Kidney (tissue), 13 donors: ENCODE measurements at regions not wholly inside any gene's neighbourhood (a gene's known extent, or its start where the extent isn't known, plus 50 kb on each side); places are given as distances from the start of the nearest gene placed in this dataset.

ENCODE experiments used
- DNase-seq, 5 donors: peaks; one replicate each; pipeline ENCODE4 v3.0.0-alpha.2; 2013 to 2020
- FAIRE-seq: peaks from 2 replicates; lab custom pipeline; 2012; peaks lifted over from hg19 to GRCh38; lab: Jason Lieb, UNC
- H3K27ac ChIP-seq, 2 donors: one replicate each; pipeline ENCODE4 v1.7.0; 2013; ENCODE audit warnings: low read depth in 2 of 2, low read length in 2 of 2, inconsistent platforms in 1 of 2
- H3K27me3 ChIP-seq: one replicate; pipeline ENCODE4 v1.7.1; 2013; ENCODE audit warnings: low read length, inconsistent platforms; ENCODE audit not compliant: control insufficient read depth, insufficient read depth
- H3K36me3 ChIP-seq, 3 donors: one replicate each; pipeline versions ENCODE4 v1.7.0 to v1.7.1; 2013; ENCODE audit warnings: low read length in 3 of 3, control low read depth in 1 of 3, inconsistent platforms in 1 of 3; ENCODE audit not compliant: insufficient read depth in 3 of 3, control insufficient read depth in 2 of 3
- H3K4me1 ChIP-seq, 3 donors: one replicate each; pipeline versions ENCODE4 v1.7.0 to v1.7.1; 2013; ENCODE audit warnings: low read length in 3 of 3, inconsistent platforms in 1 of 3, low read depth in 1 of 3; ENCODE audit not compliant: control insufficient read depth in 2 of 3, insufficient read depth in 2 of 3
- H3K4me3 ChIP-seq, 3 donors: one replicate each; pipeline versions ENCODE4 v1.7.0 to v1.8.1; 2013; ENCODE audit warnings: low read length in 3 of 3, control low read depth in 1 of 3, inconsistent platforms in 1 of 3
- H3K9ac ChIP-seq, 3 donors: one replicate each; pipeline versions ENCODE4 v1.7.0 to v1.7.1; 2013; ENCODE audit warnings: low read length in 3 of 3, control low read depth in 1 of 3, inconsistent platforms in 1 of 3
- H3K9me3 ChIP-seq, 3 donors: one replicate each; pipeline versions ENCODE4 v1.7.0 to v1.7.1; 2013; ENCODE audit warnings: low read length in 3 of 3, control low read depth in 1 of 3, inconsistent platforms in 1 of 3; ENCODE audit not compliant: control insufficient read depth in 2 of 3, insufficient read depth in 1 of 3
- CTCF ChIP-seq: IDR thresholded peaks from 3 replicates; pipeline ENCODE4 v1.5.1; 2012; ENCODE audit warnings: mild to moderate bottlenecking, moderate library complexity, borderline replicate concordance; ENCODE audit not compliant: insufficient read depth; ENCODE audit errors: extremely low read depth
- intact Hi-C: fragments of 100-400 bp; cut with DNase I; formaldehyde crosslinking; loops from one replicate; pipeline ENCODE4 v1.11.1; 2022
- donor health status: control.
- donor health status: control.
- donor health status: control.
- donor health status: control.
- donor health status: control.
- donor health status: DM: yes; HTN: yes; CAD: no.
- donor health status: Normal renal cell carcinoma (clear cell type).

DNA sequence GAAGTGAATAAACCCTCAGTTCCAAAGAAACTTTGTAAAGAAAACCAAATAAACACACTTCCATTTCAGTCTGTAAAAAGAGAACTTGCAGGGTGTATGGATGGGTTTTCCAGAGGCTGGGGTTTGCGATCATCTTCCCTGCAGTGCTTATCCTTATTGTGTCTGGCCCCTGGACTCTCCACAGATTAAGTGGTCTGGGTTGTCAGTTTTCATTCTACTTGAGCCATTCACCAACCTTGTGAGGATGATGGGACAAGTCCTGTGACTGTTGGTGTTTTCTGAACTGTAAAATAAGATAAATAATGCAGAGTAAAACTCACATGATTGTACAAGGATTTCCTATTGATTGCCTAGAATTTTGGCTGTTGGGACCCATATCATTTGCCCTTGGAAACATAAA lies 166.1 kb upstream of the MOCS2 start:
- Histone ChIP-seq H3K27me3 (no peaks in the 10 kb centered on the region), H3K9me3 (peaks cover 0 to 2% (median 0%) of the 10 kb centered on the region in 3 donors), H3K9ac (no peak overlapping the region), H3K27ac (no peak overlapping the region), H3K36me3 (no peaks in the 10 kb centered on the region), H3K4me3 (no peak overlapping the region), H3K4me1 (no peaks in the 10 kb centered on the region)
- no peak for TF ChIP-seq CTCF
- DNase-seq (no peak), FAIRE-seq (no peak)
- intact Hi-C loops: no loop called here

GRCh38 chr5:53276825-53277224 lies 167.3 kb upstream of the MOCS2 start:
- intact Hi-C loops: no loop called here
- no peak for TF ChIP-seq CTCF
- no peak overlapping the region for H3K4me3 ChIP-seq
- peaks cover 0 to 2% (median 0%) of the 10 kb centered on the region in 3 donors for H3K9me3 ChIP-seq
- FAIRE-seq: no peak
- H3K27me3 ChIP-seq: no peaks in the 10 kb centered on the region
- no peak overlapping the region for H3K27ac ChIP-seq
- no peaks in the 10 kb centered on the region for H3K36me3 ChIP-seq
- H3K4me1 ChIP-seq: no peaks in the 10 kb centered on the region
- DNase-seq: no peak
- no peak overlapping the region for H3K9ac ChIP-seq

- DNase-seq: no peak
- intact Hi-C loops: no loop called here
- H3K36me3 ChIP-seq: no peaks in the 10 kb centered on the region
- H3K4me1 ChIP-seq: no peaks in the 10 kb centered on the region
- no peaks in the 10 kb centered on the region for H3K27me3 ChIP-seq
- no peak overlapping the region for H3K27ac ChIP-seq
- peaks cover 0 to 2% (median 0%) of the 10 kb centered on the region in 3 donors for H3K9me3 ChIP-seq
- no peak overlapping the region for H3K4me3 ChIP-seq
- FAIRE-seq: no peak
- no peak for TF ChIP-seq CTCF
- no peak overlapping the region for H3K9ac ChIP-seq
These were observed 167.9 kb upstream of the MOCS2 start for GRCh38 chr5:53277491-53277890.

GRCh38 chr5:53287573-53287972 lies 178.0 kb upstream of the MOCS2 start:
- intact Hi-C loops: no loop called here
- no peaks in the 10 kb centered on the region for H3K36me3 ChIP-seq
- H3K9ac ChIP-seq: no peak overlapping the region
- H3K4me3 ChIP-seq: no peak overlapping the region
- H3K27ac ChIP-seq: no peak overlapping the region
- no peaks in the 10 kb centered on the region for H3K4me1 ChIP-seq
- FAIRE-seq (no peak), DNase-seq (no peak)
- TF ChIP-seq CTCF: no peak
- peaks cover 0 to 3% (median 0%) of the 10 kb centered on the region in 3 donors for H3K9me3 ChIP-seq
- H3K27me3 ChIP-seq: no peaks in the 10 kb centered on the region
